HG03139 (cell line): ENCODE measurements at regions not wholly inside any gene's neighbourhood (a gene's known extent, or its start where the extent isn't known, plus 50 kb on each side); places are given as distances from the start of the nearest gene placed in this dataset.

Source experiments
- ATAC-seq: cut with Tn5 transposase; IDR thresholded peaks from one replicate; pipeline ENCODE4 v1.9.1; 2021; ENCODE audit not compliant: unreplicated experiment

- no peak for ATAC-seq
Measured at GRCh38 chr20:17012546-17013226, 214.2 kb upstream of the PCSK2 start.

DNA sequence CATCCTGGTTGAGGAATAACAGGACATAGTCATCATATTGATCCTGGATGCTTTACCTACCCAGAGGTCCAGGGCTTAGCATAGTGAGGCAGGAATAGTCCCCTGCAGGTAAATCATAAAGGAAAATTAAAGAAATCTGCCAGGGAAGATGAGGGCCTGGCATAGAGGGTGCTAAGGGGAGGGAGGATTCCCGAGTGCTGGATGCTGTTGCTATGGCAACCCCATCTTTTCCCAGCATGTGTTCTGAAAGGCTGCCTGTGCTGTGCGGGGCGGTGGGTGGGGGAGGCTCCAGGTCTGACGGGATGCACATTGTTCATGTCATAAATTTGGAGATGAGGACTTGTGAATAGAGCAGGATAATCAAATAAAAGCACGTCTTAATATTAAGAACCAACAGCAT is 212.6 kb upstream of the PCSK2 start:
- no peak for ATAC-seq

GRCh38 chr20:17014756-17015366 is 212.0 kb upstream of the PCSK2 start:
- ATAC-seq, result no peak

DNA sequence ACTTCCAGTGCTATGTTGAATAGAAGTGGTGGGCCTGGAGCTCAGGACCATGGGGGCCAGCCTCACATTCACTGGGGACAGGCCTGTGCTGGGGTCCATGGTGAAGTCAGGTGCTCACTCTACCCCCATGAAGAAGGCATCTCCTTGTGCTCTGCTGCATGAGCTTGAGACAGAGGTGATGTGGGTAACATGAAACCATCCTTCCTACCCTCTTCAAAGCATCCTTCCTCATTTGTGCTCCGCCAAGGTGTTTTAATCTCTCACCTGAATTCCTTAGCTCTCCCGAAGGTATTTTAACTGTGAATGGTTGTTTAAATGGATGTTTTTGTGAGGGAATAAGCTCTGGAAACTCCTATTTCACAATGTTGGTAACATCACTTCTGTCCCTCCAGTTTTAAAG is 209.6 kb upstream of the PCSK2 start:
- ATAC-seq, result no peak

GRCh38 chr20:17021481-17021880 is 205.4 kb upstream of the PCSK2 start:
- ATAC-seq, result no peak

GRCh38 chr20:17023036-17023435 is 203.8 kb upstream of the PCSK2 start:
- ATAC-seq, result no peak

GRCh38 chr20:17023806-17024205 is 203.0 kb upstream of the PCSK2 start:
- no peak for ATAC-seq

DNA sequence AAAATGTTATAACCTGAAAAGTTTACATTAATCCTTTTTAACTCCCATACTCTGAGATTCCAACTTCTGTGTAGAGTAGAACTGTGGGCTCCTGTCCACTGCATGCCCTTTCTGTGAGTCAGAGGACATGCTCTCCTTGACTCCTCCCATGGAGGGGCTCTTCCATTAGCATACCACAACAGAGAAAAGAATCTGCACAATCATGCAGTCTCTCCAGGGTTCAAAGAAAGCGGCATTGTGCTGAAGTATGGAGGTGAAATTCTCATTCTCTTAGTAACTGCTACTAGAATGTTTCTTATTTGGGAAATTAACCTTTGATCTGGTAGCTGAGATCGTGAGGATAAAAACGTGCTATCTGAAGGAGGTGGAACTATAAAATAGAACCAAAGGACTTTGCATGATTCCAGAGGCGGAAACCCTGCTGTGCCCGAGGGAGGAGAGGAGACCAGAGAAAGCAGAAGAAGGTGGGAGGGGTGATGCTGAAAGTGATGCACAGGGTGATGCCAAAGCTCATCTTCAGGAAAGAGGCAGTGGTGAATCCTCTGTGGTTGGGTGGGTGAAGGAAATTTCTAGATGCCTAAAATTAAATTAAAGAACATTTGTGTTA is 202.2 kb upstream of the PCSK2 start:
- ATAC-seq, result no peak

DNA sequence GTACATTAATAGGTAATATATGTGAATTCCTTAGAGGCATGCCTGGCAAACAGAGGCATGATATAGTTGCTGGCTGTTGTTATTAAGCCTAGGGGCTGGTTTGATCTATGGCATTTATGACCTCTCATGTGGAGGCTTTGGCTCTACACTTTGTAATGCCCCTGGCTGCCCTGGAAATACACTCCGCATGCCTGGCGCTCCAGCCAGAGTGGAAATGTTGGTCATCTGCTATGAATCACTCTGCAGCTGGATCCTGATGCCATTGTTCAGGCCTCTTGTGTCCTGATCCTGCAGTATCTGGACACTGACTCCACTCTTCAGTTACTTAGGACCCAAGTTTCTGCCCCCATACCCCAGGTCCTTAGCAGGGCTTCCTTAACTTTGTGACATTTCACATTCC is 200.5 kb upstream of the PCSK2 start:
- ATAC-seq, result no peak

DNA sequence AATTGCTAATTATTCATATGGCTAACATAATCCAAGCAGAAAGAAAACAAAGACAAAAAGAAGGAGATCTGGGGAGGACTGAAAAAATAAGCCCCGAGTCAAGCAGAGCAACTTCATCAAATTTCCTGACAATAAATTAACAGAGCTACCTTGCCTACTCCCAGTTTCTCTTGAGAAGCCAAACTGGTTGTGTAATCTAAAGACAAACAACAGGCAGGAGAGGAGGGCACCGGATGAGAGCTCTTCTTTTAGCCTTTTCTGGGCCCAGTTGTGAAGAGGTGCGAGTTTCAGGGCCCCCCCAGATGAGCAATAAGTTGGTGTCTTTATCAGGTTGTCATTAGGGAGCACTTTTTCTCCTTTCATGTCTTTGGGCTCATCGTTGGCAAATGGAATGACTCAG is 197.1 kb upstream of the PCSK2 start:
- ATAC-seq, result no peak

- no peak for ATAC-seq
Measured at GRCh38 chr20:17036541-17036940, 190.3 kb upstream of the PCSK2 start.

DNA sequence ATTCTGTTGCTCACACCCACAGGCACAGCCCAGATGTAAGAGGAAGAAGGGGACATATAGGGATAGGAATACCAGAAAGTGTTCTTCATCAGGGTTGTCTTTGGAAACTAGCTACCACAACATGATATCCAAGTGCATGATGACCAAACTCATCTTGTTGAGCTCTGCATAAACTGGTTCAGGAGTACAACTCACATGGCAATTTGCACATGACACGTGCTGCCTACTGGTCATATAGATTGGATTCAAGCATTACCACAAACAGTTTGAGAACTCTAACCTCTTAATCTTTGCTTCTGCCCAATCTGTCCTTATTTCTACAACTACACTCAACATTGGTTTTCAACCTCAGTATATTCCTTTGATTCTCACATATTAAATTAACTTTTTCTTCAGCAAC is 184.7 kb upstream of the PCSK2 start:
- no peak for ATAC-seq

GRCh38 chr20:17043323-17043722 is 183.5 kb upstream of the PCSK2 start:
- no peak for ATAC-seq

DNA sequence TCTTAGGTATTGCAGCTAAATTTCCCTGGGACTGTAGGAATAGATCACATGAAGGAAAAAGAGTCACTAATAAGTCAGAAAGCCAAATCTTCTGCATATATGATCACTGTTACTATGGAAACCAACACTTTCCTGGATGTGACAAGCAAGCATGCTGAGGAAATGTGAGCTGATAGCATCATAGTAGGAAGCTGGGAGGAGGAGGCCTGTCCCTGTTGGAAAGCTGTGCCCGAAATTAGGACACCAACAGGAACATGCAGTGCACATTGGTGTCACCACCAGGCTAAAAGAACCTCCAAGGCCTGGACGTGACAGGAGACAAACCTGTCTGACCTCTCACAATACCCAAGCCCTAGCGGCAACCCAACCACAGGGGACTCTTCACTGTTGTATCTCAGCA is 181.9 kb upstream of the PCSK2 start:
- no peak for ATAC-seq

DNA sequence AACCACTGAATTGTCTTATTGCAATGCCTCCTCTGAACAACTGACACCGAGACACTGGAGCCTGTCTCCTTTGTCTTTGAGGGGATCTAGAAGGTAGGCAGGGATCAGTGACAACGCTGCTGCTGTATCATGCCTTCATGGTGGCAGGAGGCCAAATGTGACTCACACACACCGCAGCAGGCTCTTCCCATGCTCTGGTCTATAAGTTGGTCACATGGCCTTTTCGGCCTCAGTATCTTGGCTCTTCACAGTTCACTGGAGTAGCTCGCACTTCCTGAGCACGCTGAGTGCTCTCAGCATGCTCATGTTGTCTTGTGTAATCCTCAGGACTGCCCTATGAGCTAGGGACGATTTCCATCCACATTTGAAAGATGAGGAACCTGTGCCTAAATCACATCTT is 167.4 kb upstream of the PCSK2 start:
- ATAC-seq, result no peak

DNA sequence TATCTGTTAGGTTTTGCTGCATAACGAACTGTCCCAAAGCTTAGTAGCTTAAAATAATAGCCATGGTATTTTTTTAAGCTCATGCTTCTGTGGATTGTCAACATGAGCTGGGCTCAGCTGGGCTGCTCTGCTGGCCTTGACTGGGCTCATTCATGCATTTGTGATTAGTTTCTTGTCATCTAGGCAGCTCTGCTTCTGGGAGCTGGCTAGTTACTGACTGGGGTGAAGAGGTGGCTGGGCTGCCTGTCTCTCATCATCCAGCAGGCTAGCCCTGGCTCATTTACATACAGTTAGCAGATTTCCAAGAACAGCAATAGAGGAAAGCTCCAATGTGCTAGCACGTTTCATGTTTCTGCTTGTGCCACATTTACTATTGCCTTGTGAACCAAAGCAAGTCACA is 165.1 kb upstream of the PCSK2 start:
- no peak for ATAC-seq

GRCh38 chr20:17062712-17063111 is 164.1 kb upstream of the PCSK2 start:
- no peak for ATAC-seq

DNA sequence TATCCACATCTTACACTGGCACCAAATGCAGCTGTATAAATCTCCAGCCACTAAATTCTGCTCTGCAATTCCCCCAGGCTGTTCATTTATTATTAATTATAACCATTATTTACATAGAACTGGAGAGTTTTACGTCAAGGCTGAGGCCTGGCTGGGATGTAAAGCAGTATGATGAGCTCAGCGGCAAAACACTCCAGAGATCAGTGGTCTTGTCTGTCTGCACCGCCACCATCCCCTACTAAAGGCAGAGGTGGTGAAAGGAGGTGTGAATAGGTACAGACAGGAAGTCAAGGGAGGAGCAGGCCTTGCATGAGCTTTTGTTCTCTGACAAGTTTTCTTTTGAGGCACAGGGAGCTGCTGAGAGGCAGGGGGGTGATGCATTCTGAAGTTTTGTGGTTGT is 159.9 kb upstream of the PCSK2 start:
- no peak for ATAC-seq

- ATAC-seq, result no peak
Measured at GRCh38 chr20:17068084-17068711, 158.6 kb upstream of the PCSK2 start.

GRCh38 chr20:17077030-17077429 is 149.8 kb upstream of the PCSK2 start:
- ATAC-seq, result no peak

DNA sequence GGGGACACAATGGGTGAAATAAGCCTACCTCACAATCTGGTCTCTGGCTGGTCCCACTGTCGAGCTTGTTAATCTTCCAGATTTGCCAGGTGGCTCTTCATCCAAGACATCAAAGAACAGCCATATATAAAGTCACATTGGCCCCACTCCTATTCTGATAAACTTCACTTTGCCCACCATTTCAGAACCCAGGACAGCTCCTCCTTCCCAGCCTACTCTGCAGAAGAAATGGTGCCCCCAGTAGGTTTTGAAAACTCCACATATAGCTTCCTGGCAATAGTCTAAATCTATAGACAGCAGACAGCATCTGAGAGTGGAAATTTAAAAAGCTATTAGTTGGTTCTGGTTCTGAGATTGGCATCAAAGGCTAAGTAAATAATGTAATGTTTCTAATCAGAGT is 143.1 kb upstream of the PCSK2 start:
- no peak for ATAC-seq

DNA sequence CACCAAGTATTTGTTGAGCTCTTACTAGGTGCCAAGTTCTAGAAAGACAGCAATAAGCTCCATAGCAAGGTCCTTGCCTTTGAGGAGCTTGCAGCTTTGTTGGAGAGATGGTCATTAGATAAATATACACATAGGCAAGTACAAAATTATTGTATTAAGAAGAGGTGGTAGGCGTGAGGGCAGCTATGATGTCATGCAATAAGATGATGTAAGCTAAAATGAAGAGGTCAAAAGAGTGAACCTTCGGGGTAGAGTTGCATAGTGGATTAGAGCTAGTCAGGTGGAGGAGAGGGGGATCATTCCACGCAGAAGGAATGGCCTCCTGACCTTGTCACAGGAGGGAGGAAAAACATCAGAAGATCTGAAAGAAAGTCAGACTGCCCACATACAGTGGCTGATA is 141.9 kb upstream of the PCSK2 start:
- ATAC-seq, result no peak
